Prostate gland (tissue), 2 donors: ENCODE measurements at regions not wholly inside any gene's neighbourhood (a gene's known extent, or its start where the extent isn't known, plus 50 kb on each side); places are given as distances from the start of the nearest gene placed in this dataset.
"Not testable (repeated sequence)": the region's sequence is repeated elsewhere in the genome, so short reads cannot be mapped to it uniquely, and the experiment has no call there.

Experiments
- CTCF ChIP-seq, 4 experiments: fragments of 200-600 bp in 2 of 4; fragments of 450-650 bp in 2 of 4; sonication (generic) in 2 of 4; IDR thresholded peaks; 1 replicate in 3 of 4; 2 replicates in 1 of 4; pipeline ENCODE4 v1.5.1; 2016 to 2019; ENCODE audit warnings: antibody characterized with exemption in 4 of 4, mild to moderate bottlenecking in 2 of 4, moderate library complexity in 2 of 4
- POLR2A ChIP-seq: fragments of 450-650 bp; IDR thresholded peaks from one replicate; pipeline ENCODE4 v1.6.1; 2016; ENCODE audit warnings: antibody characterized with exemption, mild to moderate bottlenecking
- POLR2AphosphoS5 ChIP-seq: sonication (generic); formaldehyde crosslinking; IDR thresholded peaks from one replicate; pipeline ENCODE4 v1.6.1; 2017; ENCODE audit warnings: antibody characterized with exemption

- not testable (repeated sequence) for TF ChIP-seq CTCF (IDR thresholded peaks at IDR 0.05); POLR2AphosphoS5; POLR2A
Measured at GRCh38 chr4:189697675-189698245, 242.9 kb upstream of the FRG1 start.
